Stimulated activated CD4-positive, alpha-beta T cell treated with anti-CD3 and anti-CD28 coated beads, Interleukin-2, amount 100 ng/mL, for 48 hours (primary cell): ENCODE measurements at regions not wholly inside any gene's neighbourhood (a gene's known extent, or its start where the extent isn't known, plus 50 kb on each side); places are given as distances from the start of the nearest gene placed in this dataset.

Experiments
- DNase-seq, 2 donors: peaks; one replicate each; pipeline ENCODE4 v3.0.0-alpha.2; 2020

GRCh38 chr11:23973244-23973643 is 523.6 kb upstream of the LUZP2 start:
- DNase-seq: no peak

GRCh38 chr11:23974051-23974450 is 522.8 kb upstream of the LUZP2 start:
- DNase-seq: no peak

GRCh38 chr11:23974601-23975000 is 522.3 kb upstream of the LUZP2 start:
- DNase-seq: no peak

- DNase-seq: no peak
Observed at GRCh38 chr11:23976426-23976825, 520.4 kb upstream of the LUZP2 start.

- DNase-seq: no peak
Observed at GRCh38 chr11:23976841-23977271, 520.0 kb upstream of the LUZP2 start.

GRCh38 chr11:23988381-23989006 is 508.4 kb upstream of the LUZP2 start:
- no peak for DNase-seq

GRCh38 chr11:23990346-23991164 is 506.3 kb upstream of the LUZP2 start:
- no peak for DNase-seq

- no peak for DNase-seq
Observed at GRCh38 chr11:23991165-23991539, 505.7 kb upstream of the LUZP2 start.

- no peak for DNase-seq
Observed at GRCh38 chr11:23995891-23996290, 501.0 kb upstream of the LUZP2 start.

- no peak for DNase-seq
Observed at GRCh38 chr11:23997356-23997755, 499.5 kb upstream of the LUZP2 start.

- DNase-seq: no peak
Observed at GRCh38 chr11:24005202-24005876, 491.5 kb upstream of the LUZP2 start.

GRCh38 chr11:24043842-24044241 is 453.0 kb upstream of the LUZP2 start:
- no peak for DNase-seq

- no peak for DNase-seq
Observed at GRCh38 chr11:24046731-24047130, 450.1 kb upstream of the LUZP2 start.

- DNase-seq: no peak
Observed at GRCh38 chr11:24056051-24056450, 440.8 kb upstream of the LUZP2 start.

- DNase-seq: no peak
Observed at GRCh38 chr11:24060125-24060524, 436.7 kb upstream of the LUZP2 start.

- DNase-seq: no peak
Observed at GRCh38 chr11:24064309-24064903, 432.4 kb upstream of the LUZP2 start.

- no peak for DNase-seq
Observed at GRCh38 chr11:24068197-24068596, 428.7 kb upstream of the LUZP2 start.

GRCh38 chr11:24070435-24070834 is 426.4 kb upstream of the LUZP2 start:
- no peak for DNase-seq

GRCh38 chr11:24078018-24078417 is 418.8 kb upstream of the LUZP2 start:
- no peak for DNase-seq

GRCh38 chr11:24082241-24082640 is 414.6 kb upstream of the LUZP2 start:
- DNase-seq: no peak

GRCh38 chr11:24082860-24083259 is 414.0 kb upstream of the LUZP2 start:
- no peak for DNase-seq

GRCh38 chr11:24084956-24085355 is 411.9 kb upstream of the LUZP2 start:
- DNase-seq: no peak

- DNase-seq: no peak
Observed at GRCh38 chr11:24086921-24087320, 409.9 kb upstream of the LUZP2 start.

- no peak for DNase-seq
Observed at GRCh38 chr11:24091594-24091993, 405.3 kb upstream of the LUZP2 start.
